Panc1 (cell line): ENCODE measurements at regions not wholly inside any gene's neighbourhood (a gene's known extent, or its start where the extent isn't known, plus 50 kb on each side); places are given as distances from the start of the nearest gene placed in this dataset.

Experiments
- ATAC-seq: fragments of 200-7000 bp; cut with Tn5 transposase; 2 replicates; pipeline ENCODE4 v1.9.1; 2020; ENCODE audit warnings: mild to moderate bottlenecking, moderate library complexity
- BruUV-seq: library from RNA; stranded (reverse); fragments of 400-500 nt; replicated peaks from 2 replicates; lab custom pipeline; 2021; lab: Mats Ljungman, UMichigan
- CTCF ChIA-PET: fragments of 300-600 bp; sonication (Branson Sonifier 250); formaldehyde crosslinking; loops from one replicate; lab custom pipeline; 2022; ENCODE audit warnings: antibody characterized with exemption; lab: Charles Lee
- POLR2A ChIA-PET: fragments of 300-600 bp; sonication (Branson Sonifier 250); formaldehyde crosslinking; loops from one replicate; lab custom pipeline; 2022; ENCODE audit warnings: antibody characterized with exemption; lab: Charles Lee
- DNase-seq: peaks from one replicate; pipeline ENCODE4 v3.0.0-alpha.2; 2010; ENCODE audit warnings: low read depth, low spot score
- H3K27ac ChIP-seq: 2 replicates; pipeline ENCODE4 v1.5.1; 2011; ENCODE audit warnings: mild to moderate bottlenecking, low read length, inconsistent platforms
- H3K27me3 ChIP-seq: fragments of 200-500 bp; sonication (Bioruptor generic); 2 replicates; pipeline ENCODE4 v1.6.0; 2014; ENCODE audit warnings: low read length, inconsistent platforms; ENCODE audit not compliant: control insufficient read depth, insufficient read depth
- H3K36me3 ChIP-seq: fragments of 200-500 bp; sonication (Bioruptor generic); 2 replicates; pipeline ENCODE4 v1.5.1; 2014; ENCODE audit warnings: inconsistent platforms, mild to moderate bottlenecking, low read length, moderate library complexity; ENCODE audit not compliant: control insufficient read depth, insufficient read depth
- H3K4me1 ChIP-seq: 2 replicates; pipeline ENCODE4 v1.5.1; 2011; ENCODE audit warnings: inconsistent platforms, mild to moderate bottlenecking, low read length, moderate library complexity; ENCODE audit not compliant: control insufficient read depth, insufficient read depth
- H3K4me3 ChIP-seq, 2 experiments: 2 replicates each; pipeline ENCODE4 v1.5.1; 2011 to 2012; ENCODE audit warnings: low read depth in 2 of 2, low read length in 2 of 2, mild to moderate bottlenecking in 2 of 2, inconsistent platforms in 1 of 2, moderate library complexity in 1 of 2
- H3K9me3 ChIP-seq: fragments of 200-500 bp; sonication (Bioruptor generic); 2 replicates; pipeline ENCODE4 v1.5.1; 2014; ENCODE audit warnings: low read depth, mild to moderate bottlenecking, inconsistent platforms, low read length, moderate library complexity; ENCODE audit not compliant: control insufficient read depth, insufficient read depth
- CTCF ChIP-seq: fragments of 450-650 bp; IDR thresholded peaks from 2 replicates; pipeline ENCODE4 v1.5.1; 2017; ENCODE audit warnings: mild to moderate bottlenecking
- POLR2AphosphoS5 ChIP-seq: IDR thresholded peaks from 2 replicates; pipeline ENCODE4 v1.6.1; 2012; ENCODE audit warnings: mild to moderate bottlenecking, low read depth, low read length, moderate library complexity
- REST ChIP-seq, 2 experiments: IDR thresholded peaks; 2 replicates each; pipeline ENCODE4 v1.6.1; 2011 to 2012; ENCODE audit warnings: low read depth in 2 of 2, control low read depth in 1 of 2, low read length in 1 of 2, mild to moderate bottlenecking in 1 of 2, moderate library complexity in 1 of 2; ENCODE audit not compliant: insufficient read depth in 1 of 2
- SIN3A ChIP-seq: IDR thresholded peaks from 2 replicates; pipeline ENCODE4 v1.6.1; 2012; ENCODE audit warnings: low read depth, mild to moderate bottlenecking, low read length, moderate library complexity, borderline replicate concordance; ENCODE audit not compliant: insufficient read depth
- TCF7L2 ChIP-seq: IDR thresholded peaks from 2 replicates; pipeline ENCODE4 v1.6.1; 2011; ENCODE audit warnings: mild to moderate bottlenecking, low read depth, low read length, inconsistent platforms
- in situ Hi-C: cut with HindIII; loops from 2 replicates; pipeline ENCODE4 v1.10.0; 2016; ENCODE audit warnings: low sequenced_read_pairs, low pct_unique_long_range_greater_than_20kb
- intact Hi-C: fragments of 100-400 bp; cut with micrococcal nuclease; formaldehyde crosslinking; loops from one replicate; pipeline ENCODE4 v1.10.0; 2022; ENCODE audit not compliant: unreplicated experiment

- DNase-seq (no peak), ATAC-seq (no peak)
- Histone ChIP-seq H3K36me3 (no peaks in the 10 kb centered on the region), H3K27me3 (no peaks in the 10 kb centered on the region), H3K4me3 (no peak overlapping the region), H3K9me3 (no peaks in the 10 kb centered on the region), H3K27ac (no peak overlapping the region), H3K4me1 (no peaks in the 10 kb centered on the region)
- CTCF ChIA-PET: interaction anchor here (0.7 kb wide), 1 partner anchor 89 kb away, joined by 4 read pairs; no protein-coding TSS in a partner anchor
- TF ChIP-seq CTCF: no peak
- no peak for TF ChIP-seq REST (IDR thresholded peaks at IDR 0.05; ENCODE audit: insufficient read depth in 1 of 2, low read depth in 2 of 2, low read length in 1 of 2)
- no peak for TF ChIP-seq TCF7L2
- no peak for TF ChIP-seq POLR2AphosphoS5
- no peak for TF ChIP-seq SIN3A
- BruUV-seq: no TSS peak
- intact Hi-C loops (no loop called here), in situ Hi-C loops (no loop called here)
- POLR2A ChIA-PET: no interaction called here
Measured at GRCh38 chrX:136963973-136964372, 69.8 kb downstream of the GPR101 start.

- H3K27me3 ChIP-seq: no peaks in the 10 kb centered on the region
- in situ Hi-C loops (no loop called here), intact Hi-C loops (no loop called here)
- POLR2A ChIA-PET: no interaction called here
- TF ChIP-seq SIN3A (no peak), CTCF (no peak), REST (IDR thresholded peaks at IDR 0.05; ENCODE audit: insufficient read depth in 1 of 2, low read depth in 2 of 2, low read length in 1 of 2) (no peak), TCF7L2 (no peak), POLR2AphosphoS5 (no peak)
- no peak for ATAC-seq
- H3K4me1 ChIP-seq: no peaks in the 10 kb centered on the region
- no peaks in the 10 kb centered on the region for H3K9me3 ChIP-seq
- no peaks in the 10 kb centered on the region for H3K36me3 ChIP-seq
- CTCF ChIA-PET: no interaction called here
- BruUV-seq: no TSS peak
- H3K27ac ChIP-seq: no peak overlapping the region
- DNase-seq: no peak
- H3K4me3 ChIP-seq: no peak overlapping the region
Measured at GRCh38 chrX:136961594-136962135, 72.1 kb downstream of the GPR101 start.
